Liver (tissue), 8 donors: ENCODE measurements at regions not wholly inside any gene's neighbourhood (a gene's known extent, or its start where the extent isn't known, plus 50 kb on each side); places are given as distances from the start of the nearest gene placed in this dataset.

ENCODE experiments used
- DNase-seq: peaks from one replicate; pipeline ENCODE4 v3.0.0-alpha.2; 2017; ENCODE audit warnings: low spot score
- H3K27ac ChIP-seq, 2 donors: one replicate each; pipeline ENCODE4 v1.7.0; 2013; ENCODE audit warnings: inconsistent platforms in 2 of 2, low read length in 2 of 2, control low read depth in 1 of 2, low read depth in 1 of 2, mild to moderate bottlenecking in 1 of 2
- H3K27me3 ChIP-seq, 4 donors: one replicate each; pipeline versions ENCODE4 v1.6.1 to v1.7.0; 2013; ENCODE audit warnings: low read length in 3 of 4, inconsistent platforms in 1 of 4, mild to moderate bottlenecking in 1 of 4, moderate library complexity in 1 of 4; ENCODE audit not compliant: control insufficient read depth in 4 of 4, insufficient read depth in 4 of 4
- H3K36me3 ChIP-seq, 4 donors: one replicate each; pipeline versions ENCODE4 v1.6.1 to v1.7.0; 2013; ENCODE audit warnings: low read length in 3 of 4, mild to moderate bottlenecking in 3 of 4, low read depth in 1 of 4, moderate library complexity in 1 of 4; ENCODE audit not compliant: control insufficient read depth in 4 of 4, insufficient read depth in 3 of 4
- H3K4me1 ChIP-seq, 4 donors: one replicate each; pipeline versions ENCODE4 v1.6.1 to v1.7.0; 2013; ENCODE audit warnings: low read length in 3 of 4, mild to moderate bottlenecking in 3 of 4, moderate library complexity in 1 of 4; ENCODE audit not compliant: control insufficient read depth in 4 of 4, insufficient read depth in 4 of 4
- H3K4me3 ChIP-seq, 3 donors: one replicate each; pipeline versions ENCODE4 v1.6.1 to v1.7.0; 2013; ENCODE audit warnings: low read length in 3 of 3, control low read depth in 1 of 3, low read depth in 1 of 3, mild to moderate bottlenecking in 1 of 3
- H3K9ac ChIP-seq, 2 donors: one replicate each; pipeline ENCODE4 v1.7.0; 2013; ENCODE audit warnings: low read length in 2 of 2, mild to moderate bottlenecking in 2 of 2, moderate library complexity in 2 of 2, control low read depth in 1 of 2, low read depth in 1 of 2
- H3K9me3 ChIP-seq, 4 donors: one replicate each; pipeline versions ENCODE4 v1.6.1 to v1.7.0; 2013; ENCODE audit warnings: low read length in 3 of 4; ENCODE audit not compliant: control insufficient read depth in 4 of 4
- ATF3 ChIP-seq: IDR thresholded peaks from 2 replicates; pipeline ENCODE4 v1.6.1; 2016; ENCODE audit warnings: antibody characterized with exemption
- CTCF ChIP-seq: fragments of 150-350 bp; IDR thresholded peaks from 2 replicates; pipeline ENCODE4 v1.5.1; 2017; ENCODE audit warnings: improper control_type of control experiment, low read depth, low read length; ENCODE audit not compliant: missing input control
- EGR1 ChIP-seq, 2 donors: IDR thresholded peaks; 2 replicates each; pipeline ENCODE4 v1.6.1; 2016 to 2018; ENCODE audit warnings: antibody characterized with exemption in 2 of 2, low read depth in 2 of 2
- FOXA1 ChIP-seq: IDR thresholded peaks from 2 replicates; pipeline ENCODE4 v1.6.1; 2016; ENCODE audit warnings: antibody characterized with exemption
- GABPA ChIP-seq, 2 donors: IDR thresholded peaks in 1 of 2; conservative IDR thresholded peaks in 1 of 2; 2 replicates each; pipeline ENCODE4 v1.6.1; 2016; ENCODE audit warnings: antibody characterized with exemption in 2 of 2, mild to moderate bottlenecking in 1 of 2, moderate library complexity in 1 of 2
- HNF4A ChIP-seq, 2 donors: conservative IDR thresholded peaks; 2 replicates each; pipeline ENCODE4 v1.6.1; 2016; ENCODE audit warnings: antibody characterized with exemption in 2 of 2, mild to moderate bottlenecking in 2 of 2
- HNF4G ChIP-seq: IDR thresholded peaks from 2 replicates; pipeline ENCODE4 v1.6.1; 2016; ENCODE audit warnings: antibody characterized with exemption
- JUND ChIP-seq, 2 donors: IDR thresholded peaks; 2 replicates each; pipeline ENCODE4 v1.6.1; 2016; ENCODE audit warnings: antibody characterized with exemption in 2 of 2
- MAX ChIP-seq: IDR thresholded peaks from 2 replicates; pipeline ENCODE4 v1.6.1; 2016; ENCODE audit warnings: antibody characterized with exemption
- NR2F2 ChIP-seq: IDR thresholded peaks from 2 replicates; pipeline ENCODE4 v1.6.1; 2016; ENCODE audit warnings: antibody characterized with exemption
- RAD21 ChIP-seq, 2 donors: IDR thresholded peaks; 2 replicates each; pipeline ENCODE4 v1.6.1; 2016; ENCODE audit warnings: antibody characterized with exemption in 2 of 2, mild to moderate bottlenecking in 2 of 2
- RXRA ChIP-seq, 2 donors: IDR thresholded peaks; 2 replicates each; pipeline ENCODE4 v1.6.1; 2017 to 2018; ENCODE audit warnings: antibody characterized with exemption in 2 of 2, mild to moderate bottlenecking in 1 of 2
- SP1 ChIP-seq: IDR thresholded peaks from 2 replicates; pipeline ENCODE4 v1.6.1; 2018; ENCODE audit warnings: antibody characterized with exemption, mild to moderate bottlenecking
- TAF1 ChIP-seq: conservative IDR thresholded peaks from 2 replicates; pipeline ENCODE4 v1.6.1; 2016; ENCODE audit warnings: antibody characterized with exemption, mild to moderate bottlenecking
- YY1 ChIP-seq: IDR thresholded peaks from 2 replicates; pipeline ENCODE4 v1.6.1; 2016; ENCODE audit warnings: antibody characterized with exemption, mild to moderate bottlenecking
- WGBS: extraction: QIAGEN DNeasy Blood & Tissue Kit; methylation state at CpG from one replicate; pipeline ENCODE4 v1.1.7; 2013; 5-methylcytosine and 5-hydroxymethylcytosine counted together
- TF ChIP-seq, protein P1 (sequence below): IDR thresholded peaks from 2 replicates; pipeline ENCODE4 v1.6.1; 2016; ENCODE audit warnings: antibody characterized with exemption, mild to moderate bottlenecking
- donor health status: healthy.
- donor health status: healthy.
- donor health status: healthy.
- donor health status: healthy.
- donor health status: healthy.

GRCh38 chrX:40945361-40945713, 139.9 kb upstream of the USP9X start:
- H3K27me3 ChIP-seq = no peaks in the 10 kb centered on the region
- no peak for DNase-seq
- no peaks in the 10 kb centered on the region for H3K36me3 ChIP-seq
- peaks cover 2 to 3% (median 2%) of the 10 kb centered on the region in 4 donors for H3K4me1 ChIP-seq
- peak; percentile 34 to 41 for TF ChIP-seq HNF4A (conservative IDR thresholded peaks at IDR 0.05)
- peak in 1 of 2 donors; percentile 15 for TF ChIP-seq RXRA (IDR thresholded peaks at IDR 0.05)
- peak; percentile 68 to 89 for TF ChIP-seq JUND (IDR thresholded peaks at IDR 0.05)
- TF ChIP-seq RAD21 (IDR thresholded peaks at IDR 0.05) = peak in 1 of 2 donors; percentile 5
- TF ChIP-seq SP1 = peak; percentile 10
- TF ChIP-seq ATF3 = peak; percentile 50
- TF ChIP-seq GABPA (IDR thresholded peaks at IDR 0.05 in 1 of 2, conservative IDR thresholded peaks at IDR 0.05 in 1 of 2) = no peak
- no peak for TF ChIP-seq NR2F2
- H3K9me3 ChIP-seq = no peaks in the 10 kb centered on the region
- H3K4me3 ChIP-seq = no peak overlapping the region
- H3K27ac ChIP-seq = peak overlapping the region; percentile 46 to 51
- 3% methylated on average over 5 of the region's 5 CpGs for WGBS
- no peak overlapping the region for H3K9ac ChIP-seq

GRCh38 chrX:40947276-40947675, 138.0 kb upstream of the USP9X start:
- Histone ChIP-seq H3K36me3 (no peaks in the 10 kb centered on the region), H3K4me3 (no peak overlapping the region), H3K9ac (no peak overlapping the region), H3K27ac (peak overlapping the region; percentile 47 to 66), H3K9me3 (no peaks in the 10 kb centered on the region), H3K27me3 (no peaks in the 10 kb centered on the region), H3K4me1 (peaks cover 2 to 3% (median 2%) of the 10 kb centered on the region in 4 donors)
- 28% methylated on average over 3 of the region's 3 CpGs for WGBS
- TF ChIP-seq TAF1 (no peak), RAD21 (IDR thresholded peaks at IDR 0.05) (no peak), YY1 (no peak), EGR1 (IDR thresholded peaks at IDR 0.05; ENCODE audit: low read depth in 2 of 2) (peak in 1 of 2 donors; percentile 66), FOXA1 (no peak), RXRA (IDR thresholded peaks at IDR 0.05) (peak in 1 of 2 donors; percentile 32), MAX (no peak), HNF4A (conservative IDR thresholded peaks at IDR 0.05) (peak in 1 of 2 donors; percentile 28), ATF3 (no peak), CTCF (no peak), HNF4G (no peak)
- TF ChIP-seq, protein P1, sequence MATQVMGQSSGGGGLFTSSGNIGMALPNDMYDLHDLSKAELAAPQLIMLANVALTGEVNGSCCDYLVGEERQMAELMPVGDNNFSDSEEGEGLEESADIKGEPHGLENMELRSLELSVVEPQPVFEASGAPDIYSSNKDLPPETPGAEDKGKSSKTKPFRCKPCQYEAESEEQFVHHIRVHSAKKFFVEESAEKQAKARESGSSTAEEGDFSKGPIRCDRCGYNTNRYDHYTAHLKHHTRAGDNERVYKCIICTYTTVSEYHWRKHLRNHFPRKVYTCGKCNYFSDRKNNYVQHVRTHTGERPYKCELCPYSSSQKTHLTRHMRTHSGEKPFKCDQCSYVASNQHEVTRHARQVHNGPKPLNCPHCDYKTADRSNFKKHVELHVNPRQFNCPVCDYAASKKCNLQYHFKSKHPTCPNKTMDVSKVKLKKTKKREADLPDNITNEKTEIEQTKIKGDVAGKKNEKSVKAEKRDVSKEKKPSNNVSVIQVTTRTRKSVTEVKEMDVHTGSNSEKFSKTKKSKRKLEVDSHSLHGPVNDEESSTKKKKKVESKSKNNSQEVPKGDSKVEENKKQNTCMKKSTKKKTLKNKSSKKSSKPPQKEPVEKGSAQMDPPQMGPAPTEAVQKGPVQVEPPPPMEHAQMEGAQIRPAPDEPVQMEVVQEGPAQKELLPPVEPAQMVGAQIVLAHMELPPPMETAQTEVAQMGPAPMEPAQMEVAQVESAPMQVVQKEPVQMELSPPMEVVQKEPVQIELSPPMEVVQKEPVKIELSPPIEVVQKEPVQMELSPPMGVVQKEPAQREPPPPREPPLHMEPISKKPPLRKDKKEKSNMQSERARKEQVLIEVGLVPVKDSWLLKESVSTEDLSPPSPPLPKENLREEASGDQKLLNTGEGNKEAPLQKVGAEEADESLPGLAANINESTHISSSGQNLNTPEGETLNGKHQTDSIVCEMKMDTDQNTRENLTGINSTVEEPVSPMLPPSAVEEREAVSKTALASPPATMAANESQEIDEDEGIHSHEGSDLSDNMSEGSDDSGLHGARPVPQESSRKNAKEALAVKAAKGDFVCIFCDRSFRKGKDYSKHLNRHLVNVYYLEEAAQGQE = no peak
- DNase-seq = no peak
